HG03571 (cell line): ENCODE measurements at regions not wholly inside any gene's neighbourhood (a gene's known extent, or its start where the extent isn't known, plus 50 kb on each side); places are given as distances from the start of the nearest gene placed in this dataset.
A peak's percentile ranks its signal among the peaks of the same experiment; 100 is the strongest.

ENCODE experiments used
- ATAC-seq: cut with Tn5 transposase; IDR thresholded peaks from one replicate; pipeline ENCODE4 v1.9.1; 2021; ENCODE audit not compliant: unreplicated experiment

DNA sequence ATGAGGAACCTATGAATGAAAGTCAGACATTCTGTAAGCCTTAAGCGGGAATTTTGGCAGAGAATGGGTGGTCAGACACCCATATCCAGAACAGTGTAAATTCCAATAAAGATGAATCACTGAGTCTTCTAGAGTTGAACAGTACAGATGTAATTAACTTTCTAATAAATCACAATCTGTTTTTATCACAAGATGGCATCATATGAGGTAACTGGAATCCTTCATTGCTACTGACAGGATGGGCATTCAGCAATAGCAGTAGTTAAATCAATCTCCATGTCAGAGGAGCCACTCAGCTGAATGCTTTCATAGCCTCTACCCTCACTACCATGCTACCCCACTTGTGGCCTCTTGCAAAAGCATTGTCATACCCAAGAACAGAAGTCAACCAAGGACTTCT is 690.3 kb downstream of the AMY1C start:
- no peak for ATAC-seq

GRCh38 chr1:104456724-104457123 is 707.0 kb downstream of the AMY1C start:
- no peak for ATAC-seq

GRCh38 chr1:104459886-104460285 is 710.2 kb downstream of the AMY1C start:
- no peak for ATAC-seq

GRCh38 chr1:104460880-104461279 is 711.2 kb downstream of the AMY1C start:
- no peak for ATAC-seq

- no peak for ATAC-seq
These were observed 713.5 kb downstream of the AMY1C start for GRCh38 chr1:104463126-104463697.

- ATAC-seq = no peak
These were observed 716.4 kb downstream of the AMY1C start for GRCh38 chr1:104466068-104466467.

GRCh38 chr1:104467590-104467989 is 717.9 kb downstream of the AMY1C start:
- peak; percentile 54 for ATAC-seq

- ATAC-seq = peak; percentile 61
These were observed 718.6 kb downstream of the AMY1C start for GRCh38 chr1:104468282-104468681.

DNA sequence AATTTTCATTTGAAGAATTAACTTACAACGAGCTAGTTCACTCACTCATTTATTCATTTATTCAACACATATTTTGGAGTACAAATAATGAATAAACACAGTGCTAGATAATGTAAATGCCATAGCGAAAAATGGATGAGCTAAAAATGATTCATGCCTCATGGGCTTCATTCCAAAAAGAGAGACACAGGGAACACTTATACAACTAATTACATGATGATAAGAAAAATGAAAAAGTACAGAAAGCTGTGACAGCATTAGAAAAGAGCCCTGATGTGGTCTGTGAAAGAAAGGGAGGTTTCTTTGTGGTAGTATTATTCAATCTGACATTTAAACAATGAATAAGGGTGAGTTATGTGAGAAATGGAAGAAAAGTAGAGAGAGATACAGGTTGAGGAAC is 726.4 kb downstream of the AMY1C start:
- ATAC-seq = no peak

DNA sequence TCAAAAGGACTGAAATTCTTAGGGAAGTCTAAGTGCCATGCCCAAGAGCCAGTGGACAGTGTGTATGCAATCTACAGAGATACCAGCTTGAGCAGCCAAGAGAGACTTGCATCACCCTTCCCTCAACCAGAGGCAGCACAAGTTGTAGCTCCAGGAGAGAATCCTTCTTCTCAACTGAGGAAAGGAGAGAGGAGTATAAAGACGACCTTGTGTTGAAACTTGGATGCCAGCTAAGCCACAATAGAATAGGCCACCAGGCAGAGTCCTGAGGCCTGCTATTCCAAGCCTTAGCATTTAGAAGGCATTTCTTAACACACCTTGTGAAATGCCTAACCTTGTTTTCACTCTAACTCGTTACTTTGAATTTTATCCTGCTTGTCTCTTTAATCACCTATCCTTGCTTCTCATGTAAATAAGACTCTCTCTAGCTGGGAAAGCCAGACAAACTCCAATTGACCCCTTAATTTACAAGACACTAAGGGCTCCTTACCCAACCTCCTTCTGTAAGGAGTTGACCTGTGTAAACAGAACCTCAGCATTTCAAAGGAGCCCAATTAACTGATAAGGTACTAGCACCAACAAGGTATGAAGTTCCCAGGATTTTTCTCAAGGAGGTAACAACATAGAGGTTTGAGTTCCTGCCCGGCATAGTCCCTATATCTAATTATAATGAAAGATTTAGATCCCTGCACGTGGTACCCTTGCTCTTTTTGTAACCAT is 738.8 kb downstream of the AMY1C start:
- no peak for ATAC-seq

GRCh38 chr1:104526158-104526795 is 776.6 kb downstream of the AMY1C start:
- no peak for ATAC-seq

DNA sequence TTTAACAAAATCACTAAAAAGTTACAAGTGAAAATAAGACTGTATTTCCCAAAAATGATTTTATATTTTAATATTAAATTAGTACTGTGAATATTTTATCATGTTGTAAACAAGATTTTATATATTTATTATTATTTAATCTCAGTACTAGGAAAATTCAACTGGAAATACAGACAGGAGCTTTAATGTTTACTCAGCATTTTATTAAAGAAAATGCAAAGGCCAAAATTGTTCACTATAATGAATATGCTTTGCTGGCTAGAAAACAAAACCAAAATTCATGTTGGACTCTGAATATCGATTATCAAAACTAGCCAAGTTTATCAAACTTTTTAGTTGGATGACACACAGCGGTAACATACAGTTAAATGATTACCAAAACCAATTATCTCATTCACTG is 782.3 kb downstream of the AMY1C start:
- ATAC-seq = no peak

DNA sequence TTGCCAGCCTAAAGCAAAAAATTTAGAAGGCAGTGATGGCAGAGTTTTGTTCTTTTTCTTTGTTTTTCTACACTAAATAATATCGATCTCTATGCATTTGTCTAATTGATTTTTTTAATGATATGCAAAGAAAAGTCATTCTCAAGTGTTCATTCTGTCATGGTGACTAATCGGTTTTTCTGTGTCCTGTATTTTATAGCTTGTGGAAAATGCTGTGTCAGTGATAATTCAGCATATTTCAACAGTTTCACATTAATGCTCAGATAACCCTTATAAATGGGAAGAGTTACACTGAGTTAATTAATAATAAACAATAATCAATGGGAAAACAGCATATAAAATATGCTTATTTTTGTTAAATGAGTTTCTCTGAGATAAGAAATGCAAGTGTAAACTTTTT is 824.9 kb downstream of the AMY1C start:
- ATAC-seq = no peak

- ATAC-seq = peak; percentile 49
These were observed 843.2 kb downstream of the AMY1C start for GRCh38 chr1:104592926-104593325.

DNA sequence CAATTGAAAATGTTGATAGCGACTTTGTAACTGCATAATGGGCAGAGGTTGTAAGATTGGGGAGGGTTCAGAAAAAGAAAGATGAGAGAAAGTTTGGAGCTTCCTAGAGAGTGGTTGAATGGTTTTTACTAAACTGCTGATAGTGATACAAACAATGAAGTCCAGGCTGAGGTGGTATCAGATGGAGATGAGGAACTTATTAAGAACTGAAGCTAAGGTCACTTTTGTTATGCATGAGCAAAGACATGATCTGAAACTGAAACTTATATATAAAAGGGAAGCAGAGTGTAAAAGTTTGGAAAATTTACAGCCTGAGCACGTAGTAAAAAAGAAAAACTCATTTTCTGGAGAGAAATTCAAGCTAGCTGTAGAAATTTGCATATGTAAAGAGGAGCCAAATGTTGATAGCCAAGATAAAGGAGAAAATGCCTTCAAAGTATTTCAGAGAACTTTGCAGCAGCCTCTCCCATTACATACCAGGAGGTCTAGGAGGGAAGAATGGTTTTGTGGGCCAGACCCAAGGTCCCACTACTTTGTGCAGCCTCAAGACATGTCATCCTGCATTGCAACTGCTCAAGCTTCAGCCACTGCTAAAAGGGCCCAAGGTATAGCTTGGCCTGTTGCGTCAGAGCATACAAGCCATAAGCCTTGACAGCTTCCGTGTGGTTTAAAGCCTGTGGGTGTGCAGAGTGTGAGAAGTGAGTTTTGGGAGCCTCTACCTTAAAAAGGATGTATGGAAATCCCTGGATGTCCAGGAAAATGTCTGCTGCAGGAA is 843.9 kb downstream of the AMY1C start:
- peak; percentile 47 for ATAC-seq

GRCh38 chr1:104617474-104617873 is 867.8 kb downstream of the AMY1C start:
- ATAC-seq = no peak

- ATAC-seq = no peak
These were observed 871.5 kb downstream of the AMY1C start for GRCh38 chr1:104621221-104621620.

DNA sequence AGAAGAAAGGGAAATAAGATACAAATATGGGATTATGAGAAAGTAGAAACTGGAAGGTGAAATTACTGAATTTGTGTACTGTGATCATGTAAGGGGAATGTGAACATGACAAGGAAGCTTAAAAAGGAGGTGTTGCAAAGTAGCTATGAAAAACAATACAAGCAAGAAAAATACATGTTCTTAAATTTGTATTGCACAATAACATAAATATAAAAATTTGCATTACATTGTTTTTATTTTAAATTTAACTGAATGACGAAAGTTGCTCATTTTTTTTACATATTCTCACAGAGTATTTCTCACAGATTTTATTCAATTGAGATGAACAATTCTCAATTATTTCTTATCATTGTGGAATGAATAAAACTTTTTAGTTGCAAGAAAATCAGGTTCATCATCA is 874.8 kb downstream of the AMY1C start:
- no peak for ATAC-seq

- ATAC-seq = no peak
These were observed 879.9 kb downstream of the AMY1C start for GRCh38 chr1:104629589-104629988.

DNA sequence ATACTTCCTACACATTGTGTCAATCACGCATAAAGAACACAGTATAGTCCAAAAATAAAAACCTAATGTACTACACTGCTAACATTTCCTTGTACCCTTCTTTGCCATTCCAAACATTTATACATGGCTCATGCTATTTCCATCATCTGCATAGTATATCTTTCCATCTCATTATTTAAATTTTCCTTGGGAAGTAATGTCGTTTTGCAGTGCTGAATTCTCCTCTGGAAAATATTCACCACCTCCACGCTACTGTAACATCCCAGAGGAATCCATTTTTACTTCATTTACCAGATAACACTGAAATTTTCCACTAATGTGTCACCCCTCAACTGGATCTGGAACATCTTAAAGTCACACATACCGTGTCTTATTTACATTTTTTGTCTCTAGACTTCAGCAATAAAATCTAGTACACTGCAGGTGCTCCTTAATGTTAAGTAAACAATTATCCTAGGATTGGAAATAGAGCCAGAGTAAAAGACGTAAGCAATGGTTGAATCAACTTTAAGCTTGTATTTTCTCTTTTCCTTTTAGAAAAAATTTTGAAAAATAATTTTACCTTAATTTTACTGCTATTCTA is 881.0 kb downstream of the AMY1C start:
- ATAC-seq = no peak

GRCh38 chr1:104636581-104636980 is 886.9 kb downstream of the AMY1C start:
- ATAC-seq = no peak
